CD4-positive, alpha-beta T cell treated with Interleukin-10 for 1 hour (primary cell): ENCODE measurements at regions not wholly inside any gene's neighbourhood (a gene's known extent, or its start where the extent isn't known, plus 50 kb on each side); places are given as distances from the start of the nearest gene placed in this dataset.
"Not testable (repeated sequence)": the region's sequence is repeated elsewhere in the genome, so short reads cannot be mapped to it uniquely, and the experiment has no call there.

Experiments
- DNase-seq: peaks from one replicate; pipeline ENCODE4 v3.0.0-alpha.2; 2020

DNA sequence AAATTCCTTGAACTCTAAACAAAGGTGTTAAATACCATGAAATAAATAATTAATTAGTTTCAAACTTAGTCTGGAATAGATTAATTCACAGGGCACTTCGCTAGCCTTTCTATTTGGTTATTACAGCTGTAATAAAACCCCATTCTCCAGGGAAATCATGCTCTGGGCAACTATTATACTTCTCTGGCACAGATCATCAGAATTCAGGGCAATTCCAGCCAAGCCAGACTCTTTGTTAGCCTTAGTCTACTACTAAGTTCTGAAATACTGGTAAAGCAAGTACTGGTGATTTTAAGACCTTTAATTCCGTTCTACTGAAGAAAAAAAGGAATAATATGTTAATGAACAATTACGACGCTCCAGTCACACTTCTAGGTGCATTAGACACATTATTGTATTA, 123.4 kb upstream of the PDE1A start:
- no peak for DNase-seq

DNA sequence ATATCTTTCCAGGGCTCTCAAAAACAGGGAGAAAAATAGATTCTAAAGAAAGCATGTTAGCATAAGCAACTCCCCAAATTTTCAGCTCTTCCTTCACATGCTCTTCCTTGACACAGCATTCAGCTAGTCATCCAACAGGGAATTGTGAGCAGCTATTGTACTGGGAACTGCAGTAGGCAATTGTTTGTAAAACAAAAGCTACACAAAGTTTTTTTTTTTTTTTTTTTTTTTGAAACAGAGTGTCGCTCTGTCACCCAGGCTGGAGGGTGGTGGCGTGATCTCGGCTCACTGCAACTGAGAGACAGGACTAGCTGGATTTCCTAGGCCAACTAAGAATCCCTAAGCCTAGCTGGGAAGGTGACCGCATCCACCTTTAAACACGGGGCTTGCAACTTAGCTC, 125.4 kb upstream of the PDE1A start:
- not testable (repeated sequence) for DNase-seq

DNA sequence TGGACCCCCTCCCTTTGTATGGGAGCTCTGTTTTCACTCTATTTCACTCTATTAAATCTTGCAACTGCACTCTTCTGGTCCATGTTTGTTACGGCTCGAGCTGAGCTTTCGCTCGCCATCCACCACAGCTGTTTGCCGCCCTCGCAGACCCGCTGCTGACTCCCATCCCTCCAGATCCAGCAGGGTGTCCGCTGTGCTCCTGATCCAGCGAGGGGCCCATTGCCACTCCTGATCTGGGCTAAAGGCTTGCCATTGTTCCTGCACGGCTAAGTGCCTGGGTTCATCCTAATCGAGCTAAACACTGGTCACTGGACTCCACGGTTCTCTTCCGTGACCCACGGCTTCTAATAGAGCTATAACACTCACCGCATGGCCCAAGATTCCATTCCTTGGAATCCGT, 125.9 kb upstream of the PDE1A start:
- not testable (repeated sequence) for DNase-seq

DNA sequence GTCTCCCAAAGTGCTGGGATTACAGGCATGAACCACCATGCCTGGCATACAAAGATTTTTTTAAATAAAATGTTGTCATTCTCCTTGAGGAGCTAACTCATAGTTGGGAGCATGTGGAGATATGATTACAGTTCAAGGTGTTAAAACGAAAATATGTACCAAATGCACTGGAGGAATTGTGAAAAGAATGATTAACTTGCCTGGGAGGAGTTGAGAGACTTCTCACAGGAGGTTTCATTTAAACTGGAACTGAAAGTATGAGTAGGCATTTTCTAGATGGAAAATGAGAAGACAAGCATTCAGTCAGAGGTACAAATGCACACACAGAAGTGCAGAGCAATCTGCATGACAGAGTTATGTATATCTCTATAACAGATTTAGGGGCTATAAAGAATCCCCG, 126.6 kb upstream of the PDE1A start:
- DNase-seq = no peak

DNA sequence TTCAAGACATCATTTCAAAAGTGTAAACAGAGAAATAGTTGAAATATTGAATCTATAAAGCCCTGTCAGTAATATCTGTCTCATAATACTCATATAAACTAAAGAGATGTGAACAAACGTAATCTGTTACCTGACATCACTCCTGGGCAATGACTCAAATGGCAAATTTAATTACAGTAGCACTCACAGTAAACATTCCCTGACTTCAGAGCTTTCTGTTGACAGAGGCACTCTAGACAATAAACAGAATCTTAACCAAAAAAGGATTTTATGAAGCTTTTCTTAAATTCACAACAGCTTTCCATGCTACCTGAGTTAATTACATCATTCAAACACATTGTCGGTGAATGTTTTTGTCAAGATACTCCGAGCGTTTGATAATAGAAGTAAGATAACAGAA, 128.1 kb upstream of the PDE1A start:
- DNase-seq = no peak

DNA sequence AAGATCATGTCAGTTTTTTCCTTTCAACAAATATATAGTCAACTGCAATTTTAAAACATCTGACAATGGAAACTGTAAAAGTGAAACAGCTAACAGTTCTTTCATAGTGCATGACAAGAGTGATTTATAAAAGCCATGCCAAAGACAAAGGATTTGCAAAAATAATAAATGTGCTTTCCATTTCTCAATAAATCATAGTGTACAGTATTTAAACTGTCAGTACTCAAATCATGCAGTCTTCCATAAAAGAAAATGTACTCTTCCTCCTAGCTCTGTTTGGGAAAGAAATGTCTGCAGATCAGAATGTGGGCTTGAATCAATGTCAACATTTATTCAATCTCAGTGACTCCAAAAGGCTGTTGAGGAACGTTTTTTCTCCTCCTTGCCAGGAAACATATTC, 131.7 kb upstream of the PDE1A start:
- no peak for DNase-seq

DNA sequence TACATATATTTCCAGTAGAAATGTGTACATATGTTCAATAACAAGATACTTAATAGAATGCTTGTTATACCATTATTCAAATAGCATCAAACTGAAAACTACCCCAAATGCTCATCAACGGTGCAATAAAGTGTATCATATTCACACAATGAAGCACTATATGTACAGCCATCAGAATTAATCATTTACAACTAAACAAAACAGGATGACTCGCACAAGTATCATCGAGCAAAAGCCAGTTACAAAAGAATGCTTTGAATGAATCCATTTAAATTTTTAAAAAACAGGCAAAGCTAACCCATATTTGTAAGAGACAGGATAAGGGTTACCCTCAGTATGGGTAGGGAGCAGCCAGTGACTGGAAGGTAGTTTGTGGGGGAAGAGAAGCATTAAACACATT, 132.8 kb upstream of the PDE1A start:
- DNase-seq = no peak

DNA sequence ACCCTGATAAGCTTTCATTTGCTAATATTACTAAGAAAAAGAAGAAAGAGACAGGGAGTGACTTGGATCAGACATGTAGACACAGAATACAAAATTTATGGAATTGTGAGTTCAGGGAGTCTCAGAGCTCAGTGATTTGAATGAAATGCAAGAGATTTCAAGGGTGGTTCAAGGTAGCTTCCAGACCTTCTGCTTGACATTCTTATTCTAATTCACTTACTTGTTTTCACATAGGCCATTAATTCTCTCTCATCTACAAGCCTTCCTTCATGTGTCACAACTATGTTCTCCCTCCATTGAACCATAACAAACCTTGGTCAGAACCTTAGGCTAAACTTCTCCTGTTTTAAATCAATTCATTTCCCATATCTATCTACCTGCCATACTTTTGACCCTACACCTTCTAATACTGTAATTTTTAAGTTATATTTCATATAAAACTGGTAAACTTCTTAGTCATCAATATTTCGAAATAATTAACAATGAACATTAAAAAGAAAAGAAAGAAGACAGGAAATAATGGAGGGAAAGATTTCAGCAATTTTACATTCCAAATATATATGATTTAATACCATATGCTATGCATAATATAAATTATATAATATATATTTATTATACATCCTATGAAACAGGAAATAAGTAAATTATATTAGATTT, 139.2 kb upstream of the PDE1A start:
- DNase-seq = no peak

DNA sequence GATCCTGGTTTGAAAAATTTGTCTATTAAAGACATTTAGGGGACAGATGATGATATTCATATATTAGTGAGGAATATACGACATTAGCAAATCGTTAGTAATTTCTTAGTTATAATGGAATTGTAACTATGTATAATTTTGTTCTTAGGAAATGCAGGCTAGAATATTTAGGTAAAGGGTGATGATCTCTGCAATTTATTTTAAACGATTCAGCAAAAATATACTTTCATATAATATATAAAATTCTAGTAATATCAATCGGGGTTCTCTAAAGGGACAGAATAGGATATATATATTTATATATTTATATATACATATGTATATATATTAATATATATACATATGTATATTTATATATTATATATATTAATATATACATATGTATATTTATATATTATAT, 142.5 kb upstream of the DNAJC10 start:
- no peak for DNase-seq

DNA sequence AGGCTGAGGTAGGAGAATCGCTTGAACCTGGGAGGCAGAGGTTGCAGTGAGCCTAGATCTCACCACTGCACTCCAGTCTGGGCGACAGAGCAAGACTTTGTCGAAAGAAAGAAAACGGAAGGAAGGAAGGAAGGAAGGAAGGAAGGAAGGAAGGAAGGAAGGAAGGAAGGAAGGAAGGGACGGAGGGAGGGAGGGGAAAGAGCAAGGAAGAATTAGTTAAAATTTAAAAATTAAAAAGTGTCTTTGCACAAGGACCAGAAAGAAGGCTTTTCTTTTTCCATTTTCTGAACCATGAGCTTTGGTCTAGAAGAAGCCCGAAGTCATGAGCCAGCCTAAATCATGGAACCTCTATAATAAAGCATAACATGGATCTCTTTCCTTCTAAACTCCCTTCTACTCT, 138.2 kb upstream of the DNAJC10 start:
- no peak for DNase-seq

DNA sequence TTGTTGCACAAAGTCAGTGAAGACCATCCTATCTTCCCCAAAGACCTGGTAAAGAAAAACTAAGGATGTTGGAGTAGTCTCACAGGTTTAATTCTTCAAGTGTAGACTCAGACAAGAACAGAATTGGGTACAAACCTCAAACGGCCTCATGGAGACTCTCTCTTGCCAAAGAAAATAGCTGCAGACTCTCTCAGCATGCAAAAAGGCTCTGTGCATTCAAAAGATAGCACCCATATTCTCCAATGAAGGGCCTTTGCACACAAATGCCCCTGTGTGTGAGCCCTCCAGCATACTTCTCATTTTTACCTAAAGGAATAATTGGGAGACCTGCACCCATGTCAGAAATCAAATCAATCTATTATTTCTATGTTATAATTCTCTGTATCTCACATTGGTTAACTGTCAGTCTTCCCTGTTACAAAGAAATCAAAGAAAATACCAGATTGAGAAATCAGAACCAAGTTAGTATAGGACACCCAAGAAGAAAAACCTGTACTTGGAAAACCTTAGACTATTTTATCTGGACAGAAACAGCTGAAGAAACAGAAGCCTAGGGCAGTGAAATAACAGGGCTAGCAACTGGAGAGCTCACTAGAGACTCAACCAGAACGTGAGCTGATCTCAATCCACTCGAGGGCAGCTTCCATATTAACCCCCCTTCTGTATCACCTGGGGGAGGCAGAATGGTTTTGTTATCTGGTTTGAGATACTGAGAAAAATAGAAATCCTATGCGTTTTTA, 134.7 kb upstream of the DNAJC10 start:
- no peak for DNase-seq

DNA sequence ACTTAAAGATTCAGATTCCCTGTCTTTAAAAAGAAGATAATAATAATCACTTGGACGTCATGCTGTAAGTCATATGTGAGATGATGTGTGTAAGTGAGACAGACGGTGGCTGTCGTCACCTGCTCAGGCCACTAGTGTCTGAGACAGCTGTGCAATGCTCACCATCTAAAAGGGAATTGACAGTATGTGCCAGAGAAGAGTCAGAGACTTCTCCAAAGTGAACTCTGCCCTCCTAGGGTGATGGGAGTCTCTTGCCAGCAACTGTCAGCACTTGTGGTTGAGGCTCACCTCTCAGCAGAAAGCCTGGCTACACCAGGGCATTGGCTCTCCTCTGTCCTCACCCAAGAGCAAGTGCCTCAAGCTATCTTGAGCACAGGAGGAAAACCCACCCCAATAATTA, 131.6 kb upstream of the DNAJC10 start:
- no peak for DNase-seq

DNA sequence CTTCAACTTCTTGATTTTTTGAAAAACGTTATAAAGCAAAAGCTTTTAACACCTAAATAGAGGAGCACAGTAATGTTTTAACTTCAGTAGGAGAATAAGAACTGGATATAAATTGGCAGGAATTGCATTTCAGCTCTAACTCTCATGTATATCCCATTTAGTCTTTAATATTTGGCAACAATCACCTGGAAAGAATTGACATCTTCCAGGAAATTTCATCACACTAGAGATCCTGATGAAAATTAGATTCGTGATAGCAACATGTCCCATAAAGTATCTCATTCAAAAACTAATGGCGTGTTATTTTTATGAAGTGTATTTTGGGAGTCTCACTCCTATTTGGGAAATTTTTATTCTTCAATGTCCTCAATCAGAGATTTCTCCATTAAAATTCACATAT, 131.1 kb upstream of the DNAJC10 start:
- no peak for DNase-seq

DNA sequence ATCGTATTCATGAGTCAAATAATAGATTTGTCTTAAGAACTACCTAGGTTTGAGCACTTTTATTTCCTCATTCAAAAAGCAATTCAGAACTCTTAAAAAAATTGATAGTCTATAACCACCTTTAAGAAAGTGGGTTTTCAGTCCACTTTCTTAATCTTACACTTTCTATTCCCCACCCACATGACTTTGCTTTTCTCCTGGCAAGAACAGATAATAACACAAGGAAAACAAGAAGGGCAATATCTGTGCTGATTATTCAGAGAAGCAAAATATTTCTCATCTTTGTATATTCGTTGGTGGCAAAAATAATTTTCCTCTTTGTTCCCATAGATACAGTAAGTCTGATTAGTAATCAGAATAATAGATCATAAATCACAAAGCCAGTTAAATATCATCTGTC, 130.6 kb upstream of the DNAJC10 start:
- no peak for DNase-seq

DNA sequence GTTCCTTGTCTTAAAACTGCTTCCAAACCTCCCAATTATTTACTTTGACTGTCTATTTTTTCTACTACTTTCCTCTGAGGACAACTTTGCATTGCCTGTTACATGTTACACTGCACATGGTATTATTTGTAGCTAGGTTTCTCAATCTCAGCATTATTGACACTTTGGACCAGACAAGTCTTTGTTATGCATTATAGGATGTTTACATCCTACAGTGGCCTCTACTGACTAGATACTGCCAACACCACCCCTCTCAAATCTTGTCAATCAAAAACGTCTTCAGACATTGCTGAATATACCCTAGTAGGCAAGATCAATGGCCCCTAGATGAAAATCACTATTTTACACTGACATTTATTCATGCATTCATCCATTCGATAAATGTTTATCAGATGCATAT, 129.6 kb upstream of the DNAJC10 start:
- no peak for DNase-seq

DNA sequence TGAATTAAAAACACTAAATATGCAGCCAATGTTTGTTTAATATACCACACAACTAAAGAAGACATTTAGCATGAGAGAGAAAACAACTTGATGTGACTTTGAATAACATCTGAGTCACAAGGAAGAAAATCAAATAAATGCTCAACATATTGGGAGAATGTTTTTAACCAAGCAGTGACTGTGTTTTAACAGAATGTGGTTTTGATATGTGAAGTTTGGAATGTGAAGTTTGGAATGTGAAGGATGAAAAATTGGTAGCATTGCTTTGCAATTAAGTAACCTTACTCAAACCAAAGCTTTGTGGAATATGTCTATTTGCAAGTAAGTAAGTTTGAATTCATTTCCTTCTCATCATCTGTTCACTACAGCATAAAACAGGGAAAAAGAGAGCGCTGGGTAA, 128.2 kb upstream of the DNAJC10 start:
- DNase-seq = no peak

DNA sequence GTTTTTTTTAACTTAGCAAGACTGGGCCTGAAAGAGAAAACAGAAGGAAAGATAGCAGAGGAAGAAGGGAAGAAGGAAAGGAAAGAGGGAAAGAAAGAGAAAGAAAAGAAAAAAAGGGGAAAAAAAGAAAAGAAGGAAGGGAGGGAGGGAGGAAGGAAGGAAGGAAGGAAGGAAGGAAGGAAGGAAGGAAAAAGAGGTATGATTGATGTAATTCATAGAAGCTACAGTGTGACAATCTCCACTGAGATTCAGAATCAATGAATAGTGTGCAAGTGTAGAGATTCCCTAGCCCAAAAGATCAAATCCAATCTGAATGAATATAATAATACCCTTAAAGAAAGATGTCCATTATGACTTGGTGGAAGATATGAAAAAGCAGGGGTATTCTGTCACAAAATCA, 126.9 kb upstream of the DNAJC10 start:
- DNase-seq = no peak

DNA sequence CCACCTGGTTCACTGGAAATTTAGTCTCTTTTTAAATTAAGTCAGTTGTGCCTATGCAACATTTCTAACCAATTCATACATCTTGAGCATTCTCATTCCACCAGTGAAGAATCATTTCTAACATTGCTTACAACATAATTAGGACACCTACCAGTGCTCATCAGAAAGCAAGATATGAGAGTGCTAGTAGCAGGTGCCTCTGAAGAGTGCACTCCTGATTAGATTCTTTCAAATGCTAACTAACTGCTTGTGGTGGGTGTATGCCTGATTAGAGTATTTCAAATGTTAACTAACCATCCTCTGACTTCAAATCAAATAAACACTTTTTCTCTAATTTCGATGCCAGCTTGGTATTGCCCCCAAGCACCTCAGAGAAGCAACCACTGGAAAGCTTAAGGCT, 124.3 kb upstream of the DNAJC10 start:
- DNase-seq = no peak

DNA sequence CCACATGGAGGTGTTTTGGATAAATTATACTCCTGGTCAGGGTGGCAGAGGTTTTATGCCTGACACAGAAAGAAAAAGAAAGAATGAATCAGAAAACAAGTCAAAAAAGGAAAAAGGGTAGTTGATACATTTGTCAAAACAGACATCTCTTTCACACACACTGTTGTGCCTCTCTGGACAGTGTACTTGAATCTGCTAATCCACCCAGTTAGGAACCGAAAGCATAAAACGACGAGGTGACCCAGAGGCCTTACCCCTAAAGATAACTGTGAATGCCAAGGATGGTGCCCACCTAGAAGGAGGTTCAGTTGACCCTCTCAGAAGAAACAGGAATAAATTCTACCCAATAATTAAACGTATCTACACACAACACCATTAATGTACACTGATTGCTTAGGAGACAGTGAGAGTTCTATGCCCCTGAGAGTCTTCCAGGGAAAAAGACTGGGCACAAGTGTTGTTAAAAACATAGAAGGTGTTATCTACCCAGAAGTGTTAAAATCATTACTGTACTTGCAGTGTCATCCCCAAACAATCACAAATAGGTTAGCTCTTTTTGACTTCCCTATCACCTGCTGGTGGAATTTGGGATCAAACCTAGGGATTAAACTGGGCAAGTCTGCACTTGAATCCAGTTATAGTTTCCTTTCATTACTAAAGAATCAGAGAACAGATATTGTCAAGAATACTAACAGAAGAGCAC, 123.2 kb upstream of the DNAJC10 start:
- DNase-seq = no peak

DNA sequence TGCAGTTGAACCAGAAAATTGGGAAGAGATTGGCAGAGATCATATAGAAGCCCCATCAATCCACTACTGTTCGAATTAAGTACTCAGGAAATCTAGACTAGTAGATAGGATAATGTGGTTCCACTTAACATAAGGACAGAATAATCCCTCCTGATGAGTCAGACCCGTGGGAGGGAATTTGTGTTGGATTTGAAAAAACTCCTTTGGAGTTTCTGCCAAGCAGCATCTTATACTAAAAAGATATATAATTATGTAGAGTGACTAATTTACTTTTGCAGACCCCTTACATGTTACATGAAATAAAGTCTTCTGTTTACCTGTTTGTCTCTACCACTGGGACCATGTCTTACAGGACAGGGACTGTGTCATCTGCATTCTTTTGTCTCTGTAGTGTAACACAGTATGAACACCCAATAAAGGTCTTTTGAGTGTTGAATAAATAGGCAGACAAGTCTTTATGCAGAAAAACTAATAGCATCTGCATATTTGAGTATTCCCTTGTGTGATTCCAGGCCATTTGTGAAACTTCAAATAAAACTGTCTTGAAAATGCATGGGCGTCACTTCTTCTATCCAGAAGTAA, 122.6 kb upstream of the DNAJC10 start:
- DNase-seq = no peak

DNA sequence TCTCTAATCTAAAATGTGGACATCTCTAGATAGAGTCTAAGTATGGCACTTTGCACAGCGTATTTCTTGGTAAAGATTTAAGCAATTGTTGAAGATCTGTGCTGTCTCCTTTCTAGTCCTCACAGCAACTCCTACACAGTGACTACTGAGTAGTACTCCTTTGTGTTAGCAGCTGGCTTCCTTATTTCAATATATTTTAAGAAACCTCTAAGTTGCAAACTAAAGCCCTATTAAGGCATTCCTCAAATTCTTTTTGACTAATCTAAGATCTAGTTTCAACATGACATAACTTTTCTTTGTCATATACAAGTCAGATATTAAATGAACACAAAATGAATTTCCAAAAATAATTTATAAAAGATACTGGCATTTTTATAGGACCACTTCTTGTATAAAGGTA, 121.8 kb upstream of the DNAJC10 start:
- no peak for DNase-seq

DNA sequence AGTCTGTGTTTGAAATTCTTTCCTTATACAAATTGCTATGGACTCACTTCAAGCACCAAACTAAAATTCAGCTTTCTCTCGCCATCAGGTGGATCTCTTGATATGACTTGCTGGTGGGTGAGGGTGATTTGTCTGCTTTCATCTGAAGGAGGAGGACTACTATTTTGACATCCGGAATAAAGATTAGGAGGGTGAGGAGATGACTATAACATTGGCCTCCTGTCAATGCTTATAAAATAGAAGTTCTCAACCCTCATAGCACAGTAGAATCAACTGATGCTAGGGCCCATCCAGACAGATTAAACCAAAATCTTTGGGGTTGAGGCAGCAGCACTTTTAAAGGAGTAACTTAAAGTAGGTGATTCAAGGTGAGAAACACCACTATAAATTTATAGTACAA, 120.4 kb upstream of the DNAJC10 start:
- no peak for DNase-seq

DNA sequence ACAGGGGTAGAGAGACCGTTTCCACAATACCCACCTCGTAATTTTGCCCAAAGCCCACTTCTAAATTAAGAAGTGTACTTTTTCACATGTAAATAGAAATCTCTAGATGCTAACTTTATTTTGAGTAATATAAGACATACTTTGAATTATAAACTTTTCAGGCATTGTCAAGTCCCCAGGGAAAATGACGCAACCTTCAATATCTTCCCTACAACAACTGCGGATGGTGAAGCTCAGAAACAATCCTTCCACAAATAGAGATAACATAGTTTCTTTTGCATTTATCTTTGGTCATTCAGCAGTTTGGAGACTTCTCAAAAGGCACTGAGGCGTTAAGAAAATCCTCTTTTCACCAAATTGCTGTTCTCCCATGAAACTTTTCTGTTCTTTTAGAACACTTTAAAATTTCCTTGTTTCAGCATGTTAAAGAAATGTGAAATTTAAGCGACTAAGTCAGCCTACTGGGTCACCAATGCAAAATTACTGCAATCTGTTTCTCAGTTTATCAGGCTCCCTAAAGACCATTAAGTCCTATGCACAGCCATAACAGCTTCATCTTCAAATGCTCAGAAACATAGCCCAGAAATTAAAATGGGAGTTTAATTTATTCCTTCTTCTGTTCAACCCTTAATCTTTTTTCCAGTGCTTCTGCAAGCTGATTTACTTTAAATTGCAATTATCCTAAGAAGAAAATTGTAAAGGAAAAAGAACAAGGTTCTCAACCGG, 118.3 kb upstream of the DNAJC10 start:
- DNase-seq = no peak
